GM19099 (cell line): ENCODE measurements at regions not wholly inside any gene's neighbourhood (a gene's known extent, or its start where the extent isn't known, plus 50 kb on each side); places are given as distances from the start of the nearest gene placed in this dataset.
A peak's percentile ranks its signal among the peaks of the same experiment; 100 is the strongest.

Source experiments
- POLR2A ChIP-seq: IDR thresholded peaks from 3 replicates; pipeline ENCODE4 v1.6.1; 2011; ENCODE audit warnings: low read depth; ENCODE audit not compliant: insufficient read length; ENCODE audit errors: extremely low read depth

DNA sequence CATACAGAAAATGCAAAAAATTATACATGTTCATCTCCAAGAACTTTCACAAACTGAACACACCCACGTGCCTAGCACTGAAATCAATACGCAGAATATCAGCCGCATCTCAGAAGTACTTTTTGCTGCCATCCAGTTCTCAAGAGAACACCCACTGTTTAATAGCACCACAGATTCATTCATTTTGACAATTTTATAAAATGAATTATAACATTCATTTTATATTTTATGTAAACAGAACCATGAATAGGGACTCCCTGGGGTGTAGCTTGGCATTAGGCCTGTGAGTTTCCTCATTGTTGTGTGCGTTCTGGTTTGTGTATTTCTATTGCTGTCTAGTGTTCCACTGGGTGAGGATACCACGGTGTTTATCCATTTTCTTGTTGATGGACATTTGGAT, 77.3 kb upstream of the PIP4K2A start:
- TF ChIP-seq POLR2A, result no peak

DNA sequence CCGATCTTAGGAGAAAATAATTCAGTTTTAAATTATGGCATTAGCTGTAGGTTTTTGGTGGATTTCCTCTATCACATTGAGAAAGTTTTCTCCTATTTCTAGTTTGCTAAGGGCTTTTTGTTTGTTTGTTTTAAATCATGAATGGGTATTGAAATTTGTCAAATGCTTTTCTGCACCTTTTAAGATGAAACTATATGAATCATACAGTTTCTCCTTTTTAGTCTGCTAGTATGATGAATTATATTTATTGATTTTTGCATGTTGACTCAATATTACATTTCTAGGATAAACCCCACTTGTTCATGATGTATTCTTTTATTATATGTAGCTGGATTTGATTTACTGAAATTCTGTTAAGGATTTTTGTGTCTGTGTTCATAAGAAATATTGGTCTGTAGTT, 70.3 kb upstream of the PIP4K2A start:
- TF ChIP-seq POLR2A, result no peak

DNA sequence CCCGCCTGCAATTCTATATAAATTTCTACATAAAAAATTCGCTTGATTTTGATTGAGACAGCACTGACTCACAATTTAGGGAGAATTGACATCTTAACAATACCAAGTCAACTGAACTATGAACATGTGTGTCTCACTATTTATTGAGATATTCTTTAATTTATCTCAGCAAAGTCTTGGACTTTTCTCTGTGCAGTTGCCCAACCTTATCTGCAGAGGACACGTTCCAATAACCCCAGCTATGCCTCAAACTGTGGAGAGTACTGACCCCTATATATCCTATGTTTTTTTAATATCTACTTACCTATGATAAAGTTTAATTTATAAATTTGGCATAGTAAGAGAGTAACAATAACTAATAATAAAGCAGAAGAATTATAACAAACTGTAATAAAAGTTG, 69.4 kb upstream of the PIP4K2A start:
- no peak for TF ChIP-seq POLR2A

DNA sequence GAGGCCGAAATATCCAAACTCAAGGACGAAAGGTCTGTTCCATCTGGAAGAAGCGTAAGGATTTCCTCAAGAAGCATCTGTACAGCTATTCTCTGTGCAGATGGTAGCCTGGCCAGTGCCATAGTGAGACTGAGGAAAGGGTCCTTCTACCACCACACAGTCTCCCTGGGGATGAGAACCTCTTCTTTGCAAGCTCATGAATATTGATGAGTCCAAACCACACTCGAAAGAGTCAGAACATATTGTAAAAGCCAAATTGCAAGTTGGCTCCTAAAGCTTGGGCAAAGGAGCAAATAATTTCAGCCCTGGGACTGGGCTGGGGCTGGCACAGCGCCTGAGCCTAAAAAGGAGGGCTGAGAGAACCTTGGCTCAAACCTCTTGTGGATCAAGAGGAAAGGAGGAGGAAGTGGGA, 66.1 kb upstream of the PIP4K2A start:
- no peak for TF ChIP-seq POLR2A

DNA sequence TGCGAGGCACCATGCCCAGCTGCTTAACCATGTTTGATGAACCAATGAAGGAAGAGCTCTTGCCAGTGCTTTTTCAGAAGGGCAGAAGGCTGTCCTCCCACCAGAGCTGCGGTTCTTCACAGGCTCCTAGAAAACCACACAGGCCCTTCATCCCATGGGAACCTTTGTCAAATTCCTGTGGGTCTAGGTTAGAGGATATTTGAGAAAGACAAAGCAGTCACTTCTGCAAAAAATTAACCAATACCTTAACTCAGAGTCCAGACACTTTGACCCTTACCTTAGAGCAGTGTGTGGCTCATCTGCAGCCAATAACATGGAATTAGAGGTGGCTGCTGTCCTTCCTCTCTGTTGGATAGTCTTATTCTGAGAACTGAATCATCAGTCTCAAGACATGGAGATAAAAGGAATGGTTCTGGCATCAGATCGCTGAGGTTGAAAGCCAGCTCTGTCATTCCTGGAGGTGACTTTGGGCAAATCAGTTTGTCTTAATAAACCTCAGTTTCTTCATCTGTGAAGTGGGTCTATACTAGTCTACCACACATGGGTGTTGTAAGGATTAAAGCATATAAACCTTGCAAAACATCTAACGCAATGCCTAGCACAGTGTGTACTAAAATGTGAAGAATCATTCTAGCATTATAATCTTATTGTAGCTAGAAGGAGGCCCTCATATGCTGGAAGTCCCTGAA, 65.1 kb upstream of the PIP4K2A start:
- no peak for TF ChIP-seq POLR2A

DNA sequence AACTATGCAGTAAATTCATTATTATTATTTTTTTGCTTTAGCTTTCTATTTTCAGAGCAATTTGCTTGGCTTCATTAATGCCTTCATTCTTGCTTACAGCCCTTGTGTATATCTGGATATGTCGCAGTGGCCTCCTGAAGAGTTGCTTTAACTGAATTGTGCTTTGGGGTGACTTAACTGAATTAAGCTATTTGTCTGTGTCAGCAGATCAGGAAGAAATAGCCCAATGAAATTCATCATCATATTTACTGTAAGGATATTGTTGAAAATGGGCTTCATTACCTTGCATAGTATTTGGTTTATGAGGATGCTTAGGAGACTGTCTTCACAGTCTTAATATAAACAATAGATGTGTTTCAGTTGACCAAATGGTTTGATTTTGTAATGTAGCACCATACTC, 59.7 kb upstream of the PIP4K2A start:
- TF ChIP-seq POLR2A, result no peak

DNA sequence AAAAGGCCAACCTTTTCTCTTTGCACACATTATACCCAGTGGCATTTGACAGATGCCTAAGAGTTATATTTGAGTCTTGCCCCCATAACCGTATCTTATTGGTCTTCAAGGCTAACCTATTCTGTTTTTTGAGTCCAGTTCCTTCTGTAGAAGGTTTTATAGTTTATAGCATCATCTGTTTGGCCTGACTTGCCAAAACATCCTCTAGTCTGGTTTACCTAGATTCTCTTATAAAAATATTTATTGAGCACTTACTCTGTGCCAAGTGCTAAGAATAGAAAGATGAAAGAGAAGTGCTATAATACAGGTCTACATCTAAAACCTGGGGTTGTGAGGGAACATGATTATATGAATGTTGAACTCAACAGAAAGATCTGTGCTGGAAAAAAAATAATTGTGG, 55.9 kb upstream of the PIP4K2A start:
- no peak for TF ChIP-seq POLR2A

DNA sequence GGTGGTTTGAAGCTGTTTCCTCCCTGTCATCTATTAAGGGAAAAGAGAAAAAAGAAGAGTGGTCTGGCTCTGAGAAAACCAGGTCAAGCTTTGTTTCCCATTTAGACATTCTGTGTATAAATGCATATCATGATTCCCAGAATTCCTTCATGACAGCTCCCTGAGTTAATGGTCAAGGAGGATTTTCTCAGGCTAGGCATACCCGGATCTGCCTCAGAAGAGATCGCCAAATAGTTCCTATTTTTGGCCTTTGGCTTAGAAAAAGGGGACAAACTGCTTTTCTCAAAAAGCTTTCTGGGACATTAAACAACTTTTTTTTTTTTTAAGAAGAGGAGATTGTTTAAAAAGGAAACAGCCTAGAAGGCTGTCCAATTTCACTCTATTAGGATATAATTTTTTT, 53.5 kb upstream of the PIP4K2A start:
- no peak for TF ChIP-seq POLR2A

DNA sequence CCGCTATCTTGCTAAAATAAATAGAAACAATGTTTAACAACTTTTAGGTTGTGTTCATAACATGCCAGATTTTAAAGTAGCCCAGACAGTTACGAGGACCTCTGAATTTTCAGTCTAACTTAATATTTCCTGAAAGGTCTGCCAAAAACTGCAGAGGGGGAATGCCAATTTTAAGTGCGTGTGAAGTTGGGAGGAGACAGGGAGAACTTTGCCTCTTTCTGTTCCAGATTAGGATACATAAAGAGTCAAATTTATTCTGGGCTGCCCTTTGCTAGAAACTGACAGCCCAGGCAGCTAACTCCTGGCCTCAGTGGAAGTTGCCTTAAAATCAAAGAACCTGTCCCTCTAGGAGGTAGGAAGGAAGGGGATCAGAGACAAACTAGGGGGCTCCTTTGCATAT, 52.3 kb upstream of the PIP4K2A start:
- no peak for TF ChIP-seq POLR2A

DNA sequence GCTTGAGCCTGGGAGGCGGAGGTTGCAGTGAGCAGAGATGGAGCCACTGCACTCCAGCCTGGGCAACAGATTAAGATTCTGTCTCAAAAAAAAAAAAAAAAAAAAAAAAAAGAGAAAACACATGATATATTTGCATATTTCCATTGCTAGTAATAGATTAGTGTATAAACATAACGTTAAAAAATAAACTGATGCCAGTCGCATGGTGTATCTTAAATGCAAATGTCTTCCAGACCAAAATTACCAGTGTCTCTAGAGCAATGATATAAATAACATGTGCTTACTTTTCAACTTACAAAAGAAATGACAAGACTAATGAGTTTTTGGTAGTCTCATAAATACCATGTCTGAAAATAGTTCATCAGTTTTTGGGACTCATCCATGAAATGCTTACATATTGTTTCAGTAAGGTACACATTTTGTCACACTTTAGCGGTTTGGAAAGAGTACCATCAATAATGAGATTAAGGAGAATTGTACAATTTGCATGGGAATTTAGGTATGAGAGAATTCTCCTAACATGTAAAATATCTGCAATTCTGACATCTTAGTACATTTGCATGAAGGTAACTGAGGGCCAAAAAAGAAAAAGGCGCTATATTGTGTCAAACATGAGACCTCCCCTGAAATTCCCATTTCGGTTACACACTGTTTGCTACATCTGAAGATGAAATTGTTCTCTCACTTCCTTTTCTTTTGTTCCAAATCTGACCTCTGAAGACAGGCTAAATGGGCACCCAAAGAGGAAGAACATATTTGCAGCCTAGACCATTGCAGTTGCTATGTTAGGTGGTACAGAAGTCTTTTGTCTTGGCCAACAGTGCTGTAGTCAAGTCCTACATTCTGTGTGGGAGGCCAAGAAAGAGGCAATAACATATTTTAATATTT, 51.5 kb upstream of the PIP4K2A start:
- peak; percentile 40 for TF ChIP-seq POLR2A

DNA sequence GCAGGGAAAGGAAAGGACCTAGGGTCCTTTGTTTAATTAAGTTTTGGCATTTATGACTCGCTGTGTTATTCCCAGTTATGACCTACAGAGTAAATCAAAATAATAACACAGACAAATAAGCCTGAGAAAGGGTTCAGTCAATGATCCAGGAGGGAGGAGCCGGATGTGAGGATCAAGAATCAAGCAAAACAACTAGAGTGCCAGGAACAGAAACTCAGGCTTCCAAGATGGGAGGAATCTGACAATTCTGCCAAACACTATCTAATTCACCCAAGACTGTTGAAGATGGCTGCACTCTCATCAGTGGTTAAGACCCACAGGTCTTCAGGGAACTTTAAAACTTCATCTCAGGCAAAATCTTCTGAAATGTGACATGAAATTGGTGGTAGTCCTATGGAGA, 50.3 kb upstream of the PIP4K2A start:
- no peak for TF ChIP-seq POLR2A
